Lung (tissue), 11 donors: ENCODE measurements at regions not wholly inside any gene's neighbourhood (a gene's known extent, or its start where the extent isn't known, plus 50 kb on each side); places are given as distances from the start of the nearest gene placed in this dataset.

ENCODE experiments used
- ATAC-seq: fragments of 200-7000 bp; cut with Tn5 transposase; one replicate; pipeline ENCODE4 v1.9.1; 2020; ENCODE audit warnings: moderate number of reproducible peaks; ENCODE audit not compliant: insufficient read depth, low FRiP score
- DNase-seq, 3 donors: peaks; one replicate each; pipeline ENCODE4 v3.0.0-alpha.2; 2013 to 2017
- H3K27ac ChIP-seq, 2 donors: one replicate each; pipeline ENCODE4 v1.5.1; 2013; ENCODE audit warnings: mild to moderate bottlenecking in 2 of 2, moderate library complexity in 2 of 2, control low read depth in 1 of 2, inconsistent platforms in 1 of 2, low read depth in 1 of 2, low read length in 1 of 2
- H3K27me3 ChIP-seq, 3 donors: one replicate each; pipeline ENCODE4 v1.5.1; 2013; ENCODE audit warnings: low read length in 2 of 3; ENCODE audit not compliant: control insufficient read depth in 3 of 3, insufficient read depth in 3 of 3
- H3K36me3 ChIP-seq, 4 donors: one replicate each; pipeline ENCODE4 v1.5.1; 2013; ENCODE audit warnings: low read length in 4 of 4, mild to moderate bottlenecking in 1 of 4, moderate library complexity in 1 of 4; ENCODE audit not compliant: control insufficient read depth in 4 of 4, insufficient read depth in 4 of 4
- H3K4me1 ChIP-seq, 5 donors: one replicate each; pipeline ENCODE4 v1.5.1; 2013; ENCODE audit warnings: low read length in 5 of 5, mild to moderate bottlenecking in 2 of 5, moderate library complexity in 1 of 5; ENCODE audit not compliant: control insufficient read depth in 5 of 5, insufficient read depth in 5 of 5
- H3K4me3 ChIP-seq: one replicate; pipeline ENCODE4 v1.5.1; 2013; ENCODE audit warnings: mild to moderate bottlenecking, control low read depth, moderate library complexity
- H3K9ac ChIP-seq, 2 donors: one replicate each; pipeline ENCODE4 v1.5.1; 2013; ENCODE audit warnings: low read length in 2 of 2, control low read depth in 1 of 2; ENCODE audit not compliant: insufficient read depth in 1 of 2
- H3K9me3 ChIP-seq, 4 donors: one replicate each; pipeline ENCODE4 v1.5.1; 2013; ENCODE audit warnings: low read length in 3 of 4, mild to moderate bottlenecking in 1 of 4, moderate library complexity in 1 of 4; ENCODE audit not compliant: control insufficient read depth in 4 of 4, insufficient read depth in 3 of 4
- CTCF ChIP-seq: IDR thresholded peaks from 2 replicates; pipeline ENCODE4 v1.5.1; 2012; ENCODE audit warnings: mild to moderate bottlenecking; ENCODE audit errors: control extremely low read depth, extremely low read depth
- WGBS, 2 donors: extraction: QIAGEN DNeasy Blood & Tissue Kit; methylation state at CpG; one replicate each; pipeline ENCODE4 v1.1.7; 2013; 5-methylcytosine and 5-hydroxymethylcytosine counted together
- donor health status: control.
- donor health status: control.
- donor health status: Bipolar disorder and iron deficiency.
- donor health status: healthy.
- donor health status: DM: yes; HTN: yes; CAD: no.

GRCh38 chr15:99449514-99449913, 116.3 kb upstream of the MEF2A start:
- DNase-seq: no peak
- Histone ChIP-seq H3K4me3 (no peak overlapping the region), H3K27me3 (no peaks in the 10 kb centered on the region), H3K9ac (no peak overlapping the region), H3K9me3 (no peaks in the 10 kb centered on the region), H3K36me3 (no peaks in the 10 kb centered on the region), H3K4me1 (peaks cover 8 to 39% (median 23%) of the 10 kb centered on the region in 5 donors), H3K27ac (no peak overlapping the region)
- WGBS, 2 donors: 84 to 92% methylated on average over 4 of the region's 4 CpGs
- TF ChIP-seq CTCF: no peak
- no peak for ATAC-seq

- DNase-seq: peak in 2 of 3 donors; percentile 54 to 72
- H3K4me3 ChIP-seq: no peak overlapping the region
- 21 to 37% methylated on average over 14 of the region's 14 CpGs for WGBS, 2 donors
- no peaks in the 10 kb centered on the region for H3K36me3 ChIP-seq
- no peak for TF ChIP-seq CTCF
- H3K4me1 ChIP-seq: peaks cover 10 to 51% (median 32%) of the 10 kb centered on the region in 5 donors
- no peak overlapping the region for H3K9ac ChIP-seq
- ATAC-seq: no peak
- H3K27ac ChIP-seq: peak overlapping the region; percentile 70 to 92
- no peaks in the 10 kb centered on the region for H3K27me3 ChIP-seq
- H3K9me3 ChIP-seq: no peaks in the 10 kb centered on the region
These were observed 114.9 kb upstream of the MEF2A start for GRCh38 chr15:99450896-99451358.

GRCh38 chr15:99451484-99451883, 114.3 kb upstream of the MEF2A start:
- 87 to 95% methylated on average over 3 of the region's 3 CpGs for WGBS, 2 donors

More at GRCh38 chr15:99451484-99451883, 114.3 kb upstream of the MEF2A start:
- no peaks in the 10 kb centered on the region for H3K27me3 ChIP-seq
- H3K27ac ChIP-seq: peak overlapping the region; percentile 39 to 92
- H3K36me3 ChIP-seq: no peaks in the 10 kb centered on the region
- H3K4me1 ChIP-seq: peaks cover 10 to 51% (median 36%) of the 10 kb centered on the region in 5 donors
- H3K9ac ChIP-seq: no peak overlapping the region
- H3K4me3 ChIP-seq: no peak overlapping the region
- TF ChIP-seq CTCF: no peak
- ATAC-seq (no peak), DNase-seq (no peak)
- no peaks in the 10 kb centered on the region for H3K9me3 ChIP-seq
